CD4-positive, alpha-beta T cell treated with Interleukin-10 for 1 hour (primary cell): ENCODE measurements at regions not wholly inside any gene's neighbourhood (a gene's known extent, or its start where the extent isn't known, plus 50 kb on each side); places are given as distances from the start of the nearest gene placed in this dataset.
"Not testable (repeated sequence)": the region's sequence is repeated elsewhere in the genome, so short reads cannot be mapped to it uniquely, and the experiment has no call there.

ENCODE experiments used
- DNase-seq: peaks from one replicate; pipeline ENCODE4 v3.0.0-alpha.2; 2020

GRCh38 chr10:33858326-33858725, 523.9 kb upstream of the NRP1 start:
- DNase-seq, result no peak

DNA sequence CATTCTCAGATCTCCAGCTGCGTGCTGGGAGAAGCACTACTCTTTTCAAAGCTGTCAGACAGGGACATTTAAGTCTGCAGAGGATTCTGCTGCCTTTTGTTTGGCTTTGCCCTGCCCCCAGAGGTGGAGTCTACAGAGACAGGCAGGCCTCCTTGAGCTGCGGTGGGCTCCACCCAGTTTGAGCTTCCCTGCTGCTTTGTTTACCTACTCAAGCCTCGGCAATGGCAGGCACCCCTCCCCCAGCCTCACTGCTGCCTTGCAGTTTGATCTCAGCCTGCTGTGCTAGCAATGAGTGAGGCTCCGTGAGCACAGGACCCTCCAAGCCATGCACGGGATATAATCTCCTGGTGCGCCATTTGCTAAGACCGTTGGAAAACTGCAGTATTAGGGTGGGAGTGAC, 518.8 kb upstream of the NRP1 start:
- DNase-seq, result not testable (repeated sequence)

DNA sequence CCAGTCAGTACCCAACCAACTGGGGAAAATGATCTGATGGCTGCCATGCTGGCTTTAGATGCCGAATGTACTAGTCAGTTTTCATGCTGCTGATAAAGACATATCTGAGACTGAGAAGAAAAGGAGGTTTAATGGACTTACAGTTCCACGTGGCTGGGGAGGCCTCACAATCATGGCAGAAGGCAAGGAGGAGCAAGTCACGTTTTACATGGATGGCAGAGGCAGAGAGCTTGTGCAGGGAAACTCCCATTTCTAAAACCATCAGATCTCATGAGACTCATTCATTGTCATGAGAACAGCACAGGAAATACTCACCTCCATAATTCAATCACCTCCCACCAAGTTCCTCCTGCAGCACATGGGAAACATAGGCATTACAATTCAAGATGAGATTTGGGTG, 508.9 kb upstream of the NRP1 start:
- no peak for DNase-seq

DNA sequence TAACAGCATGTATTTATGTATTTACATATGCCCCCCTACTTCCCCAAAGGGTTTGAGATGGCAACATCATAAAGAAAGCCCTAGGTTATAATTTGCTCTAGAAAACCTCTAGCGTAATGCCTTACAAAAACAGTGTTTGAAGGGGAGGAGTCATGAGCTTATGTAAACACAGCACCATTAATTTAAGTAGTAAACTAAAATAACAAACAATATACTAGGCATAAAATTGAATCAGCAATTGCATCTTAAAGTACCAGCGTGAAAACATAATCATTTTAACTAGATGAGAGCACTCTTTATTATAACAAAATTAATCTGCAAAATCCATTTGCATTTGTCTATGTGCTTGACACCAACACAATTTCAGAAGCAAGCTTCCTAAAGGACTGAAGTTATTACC, 507.2 kb upstream of the NRP1 start:
- DNase-seq, result no peak

- no peak for DNase-seq
Measured at GRCh38 chr10:33838731-33839130, 504.3 kb upstream of the NRP1 start.

DNA sequence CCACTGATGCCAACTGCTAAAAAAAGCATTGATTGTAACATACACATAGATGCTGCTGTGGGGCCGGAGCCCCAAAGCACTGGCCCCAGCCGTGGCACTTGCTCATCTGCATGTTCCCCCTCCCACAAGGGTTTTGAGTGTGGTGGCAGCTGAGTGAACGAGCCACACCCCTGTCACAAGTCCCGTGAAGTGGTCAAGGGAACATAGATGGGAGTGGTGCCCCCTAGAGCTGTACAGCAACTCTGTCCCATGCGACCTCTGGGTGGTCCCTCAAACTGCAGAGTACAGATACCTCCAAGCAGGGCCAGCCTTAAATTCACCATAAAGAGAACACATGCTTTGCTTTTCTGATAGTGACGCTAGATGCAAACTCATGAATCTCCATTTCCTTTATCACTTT, 503.3 kb upstream of the NRP1 start:
- no peak for DNase-seq

DNA sequence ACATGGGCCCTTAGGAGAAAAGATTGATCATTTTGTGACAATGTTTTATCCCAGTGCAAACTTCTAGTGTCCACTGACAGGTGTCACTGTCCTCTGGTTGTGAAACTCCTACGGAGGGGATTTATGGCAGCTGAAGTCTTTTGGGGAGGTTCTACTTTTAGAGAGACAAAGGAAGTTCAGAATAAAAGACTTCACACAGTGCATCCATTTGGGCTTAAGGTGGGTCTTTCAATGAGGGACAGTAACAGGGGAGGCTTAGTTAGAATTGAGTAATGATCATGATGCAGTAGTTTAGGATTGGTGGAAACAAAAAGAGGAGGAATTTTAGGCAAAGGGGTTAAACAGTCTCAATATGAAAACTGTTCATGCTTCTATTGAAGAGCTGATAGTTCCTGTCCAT, 501.1 kb upstream of the NRP1 start:
- DNase-seq, result no peak

DNA sequence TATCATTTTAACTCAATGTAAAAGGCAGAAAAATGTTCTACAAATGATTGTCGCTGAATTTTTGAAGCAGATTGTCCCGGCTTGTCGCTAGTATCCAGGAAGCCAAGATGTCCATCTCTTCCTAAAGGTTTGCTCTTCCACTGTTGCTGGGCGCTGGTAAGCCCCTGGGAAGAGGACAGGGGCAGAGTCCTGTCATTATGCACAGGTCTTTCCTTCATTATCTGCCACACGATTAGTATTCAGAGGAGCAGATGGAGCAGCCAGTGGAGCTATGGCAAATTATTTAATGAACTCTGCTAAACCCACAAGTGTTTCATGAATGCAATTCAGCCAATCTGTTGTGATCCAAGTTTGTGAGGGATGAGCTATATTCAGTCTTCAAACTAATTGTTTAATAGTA, 499.1 kb upstream of the NRP1 start:
- no peak for DNase-seq

GRCh38 chr10:33832124-33832787, 497.8 kb upstream of the NRP1 start:
- DNase-seq, result no peak

GRCh38 chr10:33831591-33831990, 497.1 kb upstream of the NRP1 start:
- DNase-seq, result no peak

DNA sequence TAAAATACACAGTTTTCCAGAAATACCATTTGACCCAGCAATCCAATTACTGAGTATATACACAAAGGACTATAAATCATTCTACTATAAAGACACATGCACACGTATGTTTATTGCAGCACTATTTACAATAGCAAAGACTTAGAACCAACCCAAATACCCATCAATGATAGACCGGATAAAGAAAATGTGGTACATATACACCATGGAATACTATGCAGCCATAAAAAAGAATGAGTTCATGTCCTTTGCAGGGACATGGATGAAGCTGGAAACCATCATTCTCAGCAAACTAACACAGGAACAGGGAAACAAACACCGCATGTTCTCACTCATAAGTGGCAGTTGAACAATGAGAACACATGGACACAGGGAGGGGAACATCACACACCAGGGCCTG, 495.4 kb upstream of the NRP1 start:
- DNase-seq, result not testable (repeated sequence)

DNA sequence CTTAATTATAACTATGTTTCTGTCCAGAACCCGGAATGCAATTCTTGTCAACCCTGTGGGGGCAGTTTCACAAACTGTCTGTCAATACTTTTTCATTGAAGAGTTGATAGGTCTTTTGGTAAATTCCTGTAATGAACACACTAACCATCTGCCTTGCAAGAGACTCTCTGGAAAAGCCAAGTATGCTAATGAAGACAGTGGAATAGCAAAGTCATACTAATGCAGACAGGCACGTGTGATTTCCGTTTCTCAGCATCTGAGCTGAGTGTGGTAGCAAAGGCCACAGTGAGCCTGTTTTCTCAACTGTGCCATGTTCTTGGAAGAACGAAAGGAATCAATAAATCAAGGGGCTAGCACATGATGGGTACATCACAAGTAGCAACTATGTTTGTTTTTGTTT, 494.1 kb upstream of the NRP1 start:
- DNase-seq, result no peak

- no peak for DNase-seq
Measured at GRCh38 chr10:33826186-33826585, 491.7 kb upstream of the NRP1 start.

DNA sequence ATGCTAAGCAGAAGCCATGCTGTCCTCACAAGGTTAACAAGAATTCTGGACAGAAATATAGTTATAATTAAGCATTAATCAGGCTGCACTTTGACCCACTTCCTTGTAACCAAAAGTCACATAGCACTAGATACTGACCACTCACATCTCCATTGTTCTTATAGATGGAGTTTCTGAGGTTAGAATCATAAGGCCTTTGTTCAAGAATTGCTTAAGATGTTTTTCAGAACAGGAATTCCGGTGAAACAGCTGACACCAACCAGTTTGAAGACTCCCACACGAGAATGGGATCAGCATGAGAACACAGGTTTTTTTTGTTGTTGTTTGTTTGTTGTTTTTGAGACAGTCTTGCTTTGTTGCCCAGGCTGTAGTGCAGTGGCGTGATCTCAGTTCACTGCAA, 488.3 kb upstream of the NRP1 start:
- no peak for DNase-seq

DNA sequence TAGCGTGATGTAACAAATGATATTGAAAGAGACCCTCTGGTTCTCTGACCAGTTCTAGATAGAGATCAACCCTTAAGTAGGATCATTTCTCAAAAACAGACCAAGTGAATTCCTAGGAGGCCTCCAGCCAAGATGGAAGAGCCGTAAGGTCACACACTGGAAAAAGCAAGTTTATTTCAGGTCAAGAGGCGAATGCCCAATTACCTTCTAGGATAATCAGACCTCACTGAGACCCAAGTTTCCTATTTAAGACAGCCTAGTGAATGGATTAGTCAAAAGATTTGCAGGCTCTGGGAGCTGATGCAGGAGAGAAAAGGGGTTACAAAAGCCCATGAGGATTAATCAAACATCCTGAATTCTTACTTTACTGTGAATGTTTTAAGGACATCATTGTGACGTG, 486.1 kb upstream of the NRP1 start:
- DNase-seq, result no peak

DNA sequence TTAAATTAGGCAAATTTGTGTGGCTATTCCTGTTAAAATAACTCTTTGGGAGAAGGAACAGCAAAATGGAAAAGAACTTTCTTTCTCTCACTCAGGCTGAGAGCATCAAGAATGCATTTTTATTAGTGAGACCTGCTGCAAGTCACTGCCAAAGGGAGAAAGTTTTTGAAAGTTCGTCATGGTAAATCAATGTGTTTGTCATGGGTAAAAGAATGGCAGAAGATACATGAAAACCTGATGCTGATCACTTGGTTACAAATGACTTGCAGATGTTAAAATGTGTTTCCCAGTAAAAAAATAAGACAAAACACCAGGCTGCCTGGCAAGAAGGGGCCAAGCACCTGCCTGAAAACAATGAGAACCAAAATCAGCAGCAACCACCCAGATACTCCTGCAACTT, 484.7 kb upstream of the NRP1 start:
- DNase-seq, result no peak

DNA sequence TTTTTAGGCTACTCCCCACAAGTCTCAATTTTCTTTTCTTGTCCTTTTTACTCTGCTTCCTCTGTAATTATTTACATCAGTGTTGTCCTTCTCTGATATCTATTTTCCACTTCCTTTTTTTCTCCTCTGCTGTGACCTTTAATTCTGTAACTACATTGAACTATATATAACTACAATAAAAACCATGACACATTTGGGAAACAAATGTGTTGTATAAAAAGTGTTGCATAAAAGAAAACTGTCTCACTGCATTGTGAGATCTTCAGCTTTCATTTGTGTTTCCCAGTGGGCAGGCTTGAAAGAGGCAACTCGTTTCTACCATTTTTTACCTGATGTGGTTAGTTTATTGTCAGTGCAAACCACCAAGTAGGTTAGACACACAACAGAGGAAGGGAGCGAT, 483.9 kb upstream of the NRP1 start:
- no peak for DNase-seq

GRCh38 chr10:33817605-33818004, 483.1 kb upstream of the NRP1 start:
- no peak for DNase-seq

GRCh38 chr10:33815776-33816175, 481.3 kb upstream of the NRP1 start:
- DNase-seq, result no peak

DNA sequence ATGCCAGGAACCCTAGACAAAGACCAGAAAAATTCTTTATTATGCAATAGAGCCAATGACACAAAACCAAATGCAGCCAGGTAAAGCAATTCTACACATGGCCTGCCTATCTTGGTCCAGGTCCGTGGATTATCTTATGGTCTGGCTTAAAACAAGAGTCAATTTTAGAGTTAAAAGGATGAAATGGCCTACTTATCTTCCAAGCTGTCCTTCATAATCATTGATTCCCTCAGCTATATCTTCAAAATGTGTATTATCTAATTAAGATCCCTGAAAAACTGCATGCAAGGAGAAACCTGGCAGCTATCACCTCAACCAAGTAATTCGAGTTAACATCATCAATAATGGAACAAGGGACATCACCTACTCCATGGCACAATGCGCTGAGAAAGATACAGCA, 479.4 kb upstream of the NRP1 start:
- no peak for DNase-seq

DNA sequence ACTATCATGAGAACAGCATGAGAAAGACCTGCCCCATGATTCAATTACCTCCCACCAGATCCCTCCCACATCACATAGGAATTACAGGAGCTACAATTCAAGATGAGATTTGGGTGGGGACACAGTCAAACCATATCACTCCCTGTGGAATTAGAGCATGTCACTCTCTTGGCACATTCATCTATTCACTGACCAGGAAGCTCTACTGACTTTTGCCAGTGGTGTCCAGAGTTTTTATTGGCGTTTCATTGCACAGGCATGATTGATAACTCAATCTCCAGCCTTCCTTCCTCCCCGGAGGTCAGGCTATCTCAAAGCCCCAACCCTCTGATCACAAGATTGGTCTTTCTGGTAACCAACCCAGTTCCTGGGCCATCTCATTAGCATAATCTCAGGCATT, 478.9 kb upstream of the NRP1 start:
- DNase-seq, result no peak

DNA sequence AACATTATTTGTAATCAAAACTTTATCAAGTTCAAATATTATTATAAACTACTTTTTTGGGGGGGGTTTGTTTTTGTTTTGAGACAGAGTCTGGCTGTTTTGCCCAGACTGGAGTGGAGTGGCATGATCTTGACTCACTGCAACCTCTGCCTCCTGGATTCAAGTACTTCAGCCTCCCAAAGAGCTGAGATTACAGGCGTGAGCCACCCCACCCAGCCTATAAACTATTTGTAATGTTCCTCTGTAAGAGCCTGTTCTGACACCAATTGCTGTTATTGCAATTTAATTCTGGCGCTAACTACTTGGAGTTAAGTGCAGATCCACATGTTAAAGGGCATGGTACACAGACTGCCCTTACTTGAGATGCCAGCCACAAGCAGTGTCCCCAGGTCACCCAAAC, 478.1 kb upstream of the NRP1 start:
- no peak for DNase-seq

- no peak for DNase-seq
Measured at GRCh38 chr10:33810986-33811385, 476.5 kb upstream of the NRP1 start.

DNA sequence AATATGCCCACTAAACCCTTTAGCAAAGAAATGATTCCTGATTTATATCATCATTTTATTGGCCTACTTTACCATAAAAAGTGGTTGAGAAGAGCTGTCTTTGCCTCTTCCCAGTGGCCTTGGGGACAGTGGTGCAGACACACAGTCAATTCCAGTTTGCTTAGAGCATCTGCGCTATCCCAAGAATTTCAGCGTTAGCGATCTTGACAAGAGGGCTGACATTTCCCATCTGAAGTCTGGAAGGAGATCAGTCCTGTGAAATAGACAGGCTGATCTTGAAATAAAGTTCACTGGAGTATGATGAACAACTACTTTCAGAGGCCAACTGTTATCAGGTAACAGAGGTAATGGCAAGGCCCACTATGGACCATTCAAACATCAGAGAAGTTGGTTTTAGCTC, 475.3 kb upstream of the NRP1 start:
- DNase-seq, result no peak

DNA sequence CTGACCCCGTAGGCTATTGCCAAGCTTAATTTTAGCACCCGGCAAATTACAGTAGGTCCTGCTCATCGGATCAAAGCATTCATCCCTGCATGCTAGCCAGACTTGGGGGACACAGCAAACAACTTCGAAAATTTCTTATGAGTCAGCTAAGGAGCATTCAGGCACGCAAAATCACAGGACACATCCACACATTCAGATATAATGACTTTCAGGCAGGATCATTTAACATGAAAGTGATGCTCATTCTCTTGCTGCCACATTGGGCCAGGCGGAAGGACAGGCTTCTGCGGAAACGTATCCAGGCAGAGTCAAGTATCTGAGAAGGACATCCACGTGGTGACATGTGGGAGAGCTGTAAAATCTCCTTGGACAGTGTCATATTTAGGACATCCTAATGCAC, 474.0 kb upstream of the NRP1 start:
- DNase-seq, result no peak
